Neural cell (in vitro differentiated cells): ENCODE measurements at regions not wholly inside any gene's neighbourhood (a gene's known extent, or its start where the extent isn't known, plus 50 kb on each side); places are given as distances from the start of the nearest gene placed in this dataset.

Experiments
- EP300 ChIP-seq: fragments of 450-650 bp; conservative IDR thresholded peaks from 2 replicates; pipeline ENCODE4 v1.6.1; 2014; ENCODE audit warnings: antibody characterized with exemption, mild to moderate bottlenecking, moderate library complexity; ENCODE audit not compliant: poor library complexity, severe bottlenecking
- EZH2 ChIP-seq: fragments of 200-600, 300-800 bp; shearing (Covaris generic), sonication (generic); IDR thresholded peaks from 2 replicates; pipeline ENCODE4 v1.6.1; 2014; ENCODE audit warnings: antibody characterized with exemption, low read length, borderline replicate concordance, mild to moderate bottlenecking; ENCODE audit not compliant: insufficient read depth, poor library complexity, severe bottlenecking
- RAD21 ChIP-seq: fragments of 450-650 bp; conservative IDR thresholded peaks from 2 replicates; pipeline ENCODE4 v1.6.1; 2014; ENCODE audit warnings: antibody characterized with exemption, mild to moderate bottlenecking, moderate library complexity
- SMC3 ChIP-seq: fragments of 450-650 bp; conservative IDR thresholded peaks from 2 replicates; pipeline ENCODE4 v1.6.1; 2014; ENCODE audit warnings: antibody characterized with exemption, mild to moderate bottlenecking, moderate library complexity; ENCODE audit not compliant: poor library complexity
- TF ChIP-seq, protein P1 (sequence below): fragments of 450-650 bp; IDR thresholded peaks from 2 replicates; pipeline ENCODE4 v1.5.1; 2014; ENCODE audit warnings: antibody characterized with exemption, mild to moderate bottlenecking, moderate library complexity; ENCODE audit not compliant: poor library complexity, severe bottlenecking

DNA sequence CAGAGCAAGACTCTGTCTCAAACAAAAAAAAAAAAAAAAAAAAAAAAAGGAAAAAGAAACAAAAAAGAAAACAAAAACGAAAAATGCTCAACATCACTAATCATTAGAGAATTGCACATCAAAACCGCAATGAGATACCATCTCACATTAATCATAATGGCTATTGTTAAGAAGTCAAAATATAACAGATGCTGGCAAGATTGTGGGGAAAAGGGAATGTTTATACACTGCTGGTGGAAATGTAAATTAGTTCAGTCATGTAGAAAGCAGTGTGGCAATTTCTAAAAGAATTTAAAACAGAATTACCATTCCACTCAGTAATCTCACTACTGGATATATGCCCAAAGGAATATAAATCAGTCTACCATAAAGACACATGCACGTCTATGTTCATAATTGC, 50.4 kb upstream of the PRR16 start:
- TF ChIP-seq RAD21 (no peak), EP300 (no peak), EZH2 (no peak), SMC3 (no peak)
- TF ChIP-seq, protein P1, sequence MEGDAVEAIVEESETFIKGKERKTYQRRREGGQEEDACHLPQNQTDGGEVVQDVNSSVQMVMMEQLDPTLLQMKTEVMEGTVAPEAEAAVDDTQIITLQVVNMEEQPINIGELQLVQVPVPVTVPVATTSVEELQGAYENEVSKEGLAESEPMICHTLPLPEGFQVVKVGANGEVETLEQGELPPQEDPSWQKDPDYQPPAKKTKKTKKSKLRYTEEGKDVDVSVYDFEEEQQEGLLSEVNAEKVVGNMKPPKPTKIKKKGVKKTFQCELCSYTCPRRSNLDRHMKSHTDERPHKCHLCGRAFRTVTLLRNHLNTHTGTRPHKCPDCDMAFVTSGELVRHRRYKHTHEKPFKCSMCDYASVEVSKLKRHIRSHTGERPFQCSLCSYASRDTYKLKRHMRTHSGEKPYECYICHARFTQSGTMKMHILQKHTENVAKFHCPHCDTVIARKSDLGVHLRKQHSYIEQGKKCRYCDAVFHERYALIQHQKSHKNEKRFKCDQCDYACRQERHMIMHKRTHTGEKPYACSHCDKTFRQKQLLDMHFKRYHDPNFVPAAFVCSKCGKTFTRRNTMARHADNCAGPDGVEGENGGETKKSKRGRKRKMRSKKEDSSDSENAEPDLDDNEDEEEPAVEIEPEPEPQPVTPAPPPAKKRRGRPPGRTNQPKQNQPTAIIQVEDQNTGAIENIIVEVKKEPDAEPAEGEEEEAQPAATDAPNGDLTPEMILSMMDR, result no peak
